Activated T-cell treated with anti-CD3 and anti-CD28 coated beads, Interleukin-2, amount 50 U/mL, for 24 hours (primary cell): ENCODE measurements at regions not wholly inside any gene's neighbourhood (a gene's known extent, or its start where the extent isn't known, plus 50 kb on each side); places are given as distances from the start of the nearest gene placed in this dataset.

Source experiments
- DNase-seq: peaks from one replicate; pipeline ENCODE4 v3.0.0-alpha.2; 2020
- H3K27ac Mint-ChIP-seq: 2 replicates; pipeline ENCODE4 v1.8.0; 2020; ENCODE audit warnings: mild to moderate bottlenecking, mixed read lengths
- H3K27me3 Mint-ChIP-seq: 2 replicates; pipeline ENCODE4 v1.8.0; 2020; ENCODE audit warnings: mixed read lengths
- H3K36me3 Mint-ChIP-seq: 2 replicates; pipeline ENCODE4 v1.8.0; 2020; ENCODE audit warnings: low read depth, mixed read lengths
- H3K4me1 Mint-ChIP-seq: 2 replicates; pipeline ENCODE4 v1.8.0; 2020; ENCODE audit warnings: low read depth, mixed read lengths
- H3K4me3 Mint-ChIP-seq: 2 replicates; pipeline ENCODE4 v1.8.0; 2020; ENCODE audit warnings: mild to moderate bottlenecking, moderate library complexity, mixed read lengths
- H3K9me3 Mint-ChIP-seq: 2 replicates; pipeline ENCODE4 v1.8.0; 2020; ENCODE audit warnings: mixed read lengths

- Mint-ChIP-seq H3K9me3 (peaks cover 12% of the 10 kb centered on the region), H3K4me3 (no peak overlapping the region)
- DNase-seq: no peak
Measured at GRCh38 chr2:2824588-2824987, 493.5 kb upstream of the MYT1L start.

GRCh38 chr2:2823061-2823753, 492.1 kb upstream of the MYT1L start:
- DNase-seq: no peak
- H3K36me3 Mint-ChIP-seq: no peaks in the 10 kb centered on the region
- H3K4me3 Mint-ChIP-seq: no peak overlapping the region
- H3K9me3 Mint-ChIP-seq: peaks cover 12% of the 10 kb centered on the region
- no peaks in the 10 kb centered on the region for H3K4me1 Mint-ChIP-seq
- no peak overlapping the region for H3K27ac Mint-ChIP-seq
- H3K27me3 Mint-ChIP-seq: peaks cover 4% of the 10 kb centered on the region

More at GRCh38 chr2:2824588-2824987, 493.5 kb upstream of the MYT1L start:
- H3K27me3 Mint-ChIP-seq: peaks cover 4% of the 10 kb centered on the region
- no peak overlapping the region for H3K27ac Mint-ChIP-seq
- H3K36me3 Mint-ChIP-seq: no peaks in the 10 kb centered on the region
- no peaks in the 10 kb centered on the region for H3K4me1 Mint-ChIP-seq

- no peak overlapping the region for H3K4me3 Mint-ChIP-seq
- no peak overlapping the region for H3K27ac Mint-ChIP-seq
- H3K36me3 Mint-ChIP-seq: no peaks in the 10 kb centered on the region
- peaks cover 12% of the 10 kb centered on the region for H3K9me3 Mint-ChIP-seq
- no peak for DNase-seq
- H3K27me3 Mint-ChIP-seq: peaks cover 10% of the 10 kb centered on the region
- no peaks in the 10 kb centered on the region for H3K4me1 Mint-ChIP-seq
Measured at GRCh38 chr2:2822143-2822542, 491.1 kb upstream of the MYT1L start.

GRCh38 chr2:2812648-2813047, 481.6 kb upstream of the MYT1L start:
- Mint-ChIP-seq H3K36me3 (no peaks in the 10 kb centered on the region), H3K27me3 (peaks cover 11% of the 10 kb centered on the region), H3K4me1 (no peaks in the 10 kb centered on the region), H3K4me3 (no peak overlapping the region), H3K27ac (no peak overlapping the region), H3K9me3 (peaks cover 19% of the 10 kb centered on the region)
- no peak for DNase-seq

- Mint-ChIP-seq H3K27me3 (peaks cover 8% of the 10 kb centered on the region), H3K9me3 (peaks cover 19% of the 10 kb centered on the region), H3K36me3 (no peaks in the 10 kb centered on the region), H3K27ac (no peak overlapping the region), H3K4me1 (no peaks in the 10 kb centered on the region), H3K4me3 (no peak overlapping the region)
- DNase-seq: no peak
Measured at GRCh38 chr2:2812117-2812516, 481.0 kb upstream of the MYT1L start.

GRCh38 chr2:2810504-2810903, 479.4 kb upstream of the MYT1L start:
- H3K36me3 Mint-ChIP-seq: no peaks in the 10 kb centered on the region
- peaks cover 3% of the 10 kb centered on the region for H3K27me3 Mint-ChIP-seq
- H3K4me1 Mint-ChIP-seq: no peaks in the 10 kb centered on the region
- no peak for DNase-seq
- H3K27ac Mint-ChIP-seq: no peak overlapping the region
- no peak overlapping the region for H3K4me3 Mint-ChIP-seq
- peaks cover 14% of the 10 kb centered on the region for H3K9me3 Mint-ChIP-seq

GRCh38 chr2:2809771-2810170, 478.7 kb upstream of the MYT1L start:
- Mint-ChIP-seq H3K36me3 (no peaks in the 10 kb centered on the region), H3K9me3 (peaks cover 14% of the 10 kb centered on the region), H3K27ac (no peak overlapping the region), H3K27me3 (peaks cover 3% of the 10 kb centered on the region), H3K4me3 (no peak overlapping the region), H3K4me1 (no peaks in the 10 kb centered on the region)
- DNase-seq: no peak

GRCh38 chr2:2808551-2809058, 477.5 kb upstream of the MYT1L start:
- H3K4me1 Mint-ChIP-seq: no peaks in the 10 kb centered on the region
- H3K27me3 Mint-ChIP-seq: peaks cover 3% of the 10 kb centered on the region
- no peak overlapping the region for H3K27ac Mint-ChIP-seq
- no peaks in the 10 kb centered on the region for H3K36me3 Mint-ChIP-seq
- no peak overlapping the region for H3K4me3 Mint-ChIP-seq
- peaks cover 3% of the 10 kb centered on the region for H3K9me3 Mint-ChIP-seq
- no peak for DNase-seq

GRCh38 chr2:2806711-2807110, 475.6 kb upstream of the MYT1L start:
- Mint-ChIP-seq H3K27ac (no peak overlapping the region), H3K4me3 (no peak overlapping the region), H3K36me3 (no peaks in the 10 kb centered on the region), H3K4me1 (no peaks in the 10 kb centered on the region), H3K27me3 (peaks cover 3% of the 10 kb centered on the region), H3K9me3 (no peaks in the 10 kb centered on the region)
- DNase-seq: no peak

- H3K9me3 Mint-ChIP-seq: peaks cover 2% of the 10 kb centered on the region
- H3K27ac Mint-ChIP-seq: no peak overlapping the region
- no peak overlapping the region for H3K4me3 Mint-ChIP-seq
- H3K4me1 Mint-ChIP-seq: no peaks in the 10 kb centered on the region
- no peaks in the 10 kb centered on the region for H3K36me3 Mint-ChIP-seq
- DNase-seq: no peak
- H3K27me3 Mint-ChIP-seq: peaks cover 3% of the 10 kb centered on the region
Measured at GRCh38 chr2:2805263-2805662, 474.2 kb upstream of the MYT1L start.

GRCh38 chr2:2804528-2804927, 473.5 kb upstream of the MYT1L start:
- peaks cover 2% of the 10 kb centered on the region for H3K9me3 Mint-ChIP-seq
- no peak for DNase-seq

GRCh38 chr2:2801458-2801857, 470.4 kb upstream of the MYT1L start:
- Mint-ChIP-seq H3K27me3 (peaks cover 7% of the 10 kb centered on the region), H3K27ac (no peak overlapping the region), H3K36me3 (no peaks in the 10 kb centered on the region), H3K9me3 (peaks cover 2% of the 10 kb centered on the region), H3K4me1 (no peaks in the 10 kb centered on the region), H3K4me3 (no peak overlapping the region)
- DNase-seq: no peak

More at GRCh38 chr2:2804528-2804927, 473.5 kb upstream of the MYT1L start:
- Mint-ChIP-seq H3K36me3 (no peaks in the 10 kb centered on the region), H3K27ac (no peak overlapping the region), H3K4me3 (no peak overlapping the region), H3K27me3 (no peaks in the 10 kb centered on the region), H3K4me1 (no peaks in the 10 kb centered on the region)

- DNase-seq: no peak
- Mint-ChIP-seq H3K36me3 (no peaks in the 10 kb centered on the region), H3K27me3 (peaks cover 7% of the 10 kb centered on the region), H3K4me1 (no peaks in the 10 kb centered on the region), H3K4me3 (no peak overlapping the region), H3K9me3 (peaks cover 2% of the 10 kb centered on the region), H3K27ac (no peak overlapping the region)
Measured at GRCh38 chr2:2800697-2801096, 469.6 kb upstream of the MYT1L start.

GRCh38 chr2:2800001-2800400, 468.9 kb upstream of the MYT1L start:
- no peaks in the 10 kb centered on the region for H3K36me3 Mint-ChIP-seq

GRCh38 chr2:2799151-2799697, 468.1 kb upstream of the MYT1L start:
- H3K27ac Mint-ChIP-seq: no peak overlapping the region
- no peak overlapping the region for H3K4me3 Mint-ChIP-seq
- H3K9me3 Mint-ChIP-seq: peaks cover 2% of the 10 kb centered on the region
- no peaks in the 10 kb centered on the region for H3K36me3 Mint-ChIP-seq
- no peaks in the 10 kb centered on the region for H3K4me1 Mint-ChIP-seq
- peaks cover 7% of the 10 kb centered on the region for H3K27me3 Mint-ChIP-seq
- DNase-seq: no peak

More at GRCh38 chr2:2800001-2800400, 468.9 kb upstream of the MYT1L start:
- Mint-ChIP-seq H3K27me3 (peaks cover 7% of the 10 kb centered on the region), H3K9me3 (peaks cover 2% of the 10 kb centered on the region), H3K4me1 (no peaks in the 10 kb centered on the region), H3K4me3 (no peak overlapping the region), H3K27ac (no peak overlapping the region)
- no peak for DNase-seq
